BJ (cell line): ENCODE measurements at regions not wholly inside any gene's neighbourhood (a gene's known extent, or its start where the extent isn't known, plus 50 kb on each side); places are given as distances from the start of the nearest gene placed in this dataset.
"Not testable (repeated sequence)": the region's sequence is repeated elsewhere in the genome, so short reads cannot be mapped to it uniquely, and the experiment has no call there.

Experiments
- CTCF ChIA-PET: fragments of 350-600 bp; formaldehyde crosslinking; extraction: SDS; loops from one replicate; lab custom pipeline; 2021; ENCODE audit warnings: antibody characterized with exemption, inconsistent platforms; lab: Yijun Ruan, JAX
- POLR2A ChIA-PET: fragments of 300-600 bp; sonication (Branson Sonifier 250); formaldehyde crosslinking; extraction: SDS; loops from one replicate; lab custom pipeline; 2021; ENCODE audit warnings: antibody characterized with exemption; lab: Charles Lee
- DNase-seq: peaks from one replicate; pipeline ENCODE4 v3.0.0-alpha.2; 2011; ENCODE audit warnings: low read depth
- H3K27me3 ChIP-seq: 2 replicates; pipeline ENCODE4 v1.6.0; 2011; ENCODE audit warnings: low read length; ENCODE audit not compliant: control insufficient read depth, insufficient read depth
- H3K36me3 ChIP-seq: 2 replicates; pipeline ENCODE4 v1.5.1; 2011; ENCODE audit warnings: low read length; ENCODE audit not compliant: control insufficient read depth, insufficient read depth
- H3K4me3 ChIP-seq: 2 replicates; pipeline ENCODE4 v1.5.1; 2011; ENCODE audit warnings: low read depth, mild to moderate bottlenecking, control low read depth, low read length
- TF ChIP-seq, protein P1 (sequence below): IDR thresholded peaks from 2 replicates; pipeline ENCODE4 v1.5.1; 2011; ENCODE audit warnings: low read depth, mild to moderate bottlenecking, control low read depth, inconsistent platforms, low read length, moderate library complexity; ENCODE audit not compliant: insufficient read depth

GRCh38 chr2:239866350-239866749 lies 158.8 kb downstream of the NDUFA10 start:
- DNase-seq: no peak
- H3K4me3 ChIP-seq: no peak overlapping the region

DNA sequence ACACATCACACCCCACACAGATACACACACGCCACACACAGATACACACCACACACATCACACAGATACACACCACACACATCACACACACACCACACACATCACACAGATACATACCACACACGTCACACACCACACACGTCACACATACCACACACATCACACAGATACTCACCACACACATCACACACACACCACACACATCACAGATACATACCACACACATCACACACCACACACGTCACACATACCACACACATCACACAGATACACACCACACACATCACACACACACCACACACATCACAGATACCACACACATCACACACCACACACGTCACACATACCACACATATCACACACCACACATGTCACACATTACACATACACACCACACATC lies 159.3 kb downstream of the NDUFA10 start:
- H3K4me3 ChIP-seq, POLR2A ChIA-PET, DNase-seq, H3K27me3 ChIP-seq, H3K36me3 ChIP-seq, CTCF ChIA-PET: not testable (repeated sequence)

More at GRCh38 chr2:239866350-239866749, 158.8 kb downstream of the NDUFA10 start:
- TF ChIP-seq, protein P1, sequence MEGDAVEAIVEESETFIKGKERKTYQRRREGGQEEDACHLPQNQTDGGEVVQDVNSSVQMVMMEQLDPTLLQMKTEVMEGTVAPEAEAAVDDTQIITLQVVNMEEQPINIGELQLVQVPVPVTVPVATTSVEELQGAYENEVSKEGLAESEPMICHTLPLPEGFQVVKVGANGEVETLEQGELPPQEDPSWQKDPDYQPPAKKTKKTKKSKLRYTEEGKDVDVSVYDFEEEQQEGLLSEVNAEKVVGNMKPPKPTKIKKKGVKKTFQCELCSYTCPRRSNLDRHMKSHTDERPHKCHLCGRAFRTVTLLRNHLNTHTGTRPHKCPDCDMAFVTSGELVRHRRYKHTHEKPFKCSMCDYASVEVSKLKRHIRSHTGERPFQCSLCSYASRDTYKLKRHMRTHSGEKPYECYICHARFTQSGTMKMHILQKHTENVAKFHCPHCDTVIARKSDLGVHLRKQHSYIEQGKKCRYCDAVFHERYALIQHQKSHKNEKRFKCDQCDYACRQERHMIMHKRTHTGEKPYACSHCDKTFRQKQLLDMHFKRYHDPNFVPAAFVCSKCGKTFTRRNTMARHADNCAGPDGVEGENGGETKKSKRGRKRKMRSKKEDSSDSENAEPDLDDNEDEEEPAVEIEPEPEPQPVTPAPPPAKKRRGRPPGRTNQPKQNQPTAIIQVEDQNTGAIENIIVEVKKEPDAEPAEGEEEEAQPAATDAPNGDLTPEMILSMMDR: no peak
- ChIA-PET CTCF (no interaction called here), POLR2A (no interaction called here)
- no peaks in the 10 kb centered on the region for H3K27me3 ChIP-seq
- H3K36me3 ChIP-seq: no peaks in the 10 kb centered on the region

GRCh38 chr2:239865059-239865639 lies 160.0 kb downstream of the NDUFA10 start:
- POLR2A ChIA-PET: no interaction called here
- CTCF ChIA-PET: no interaction called here

DNA sequence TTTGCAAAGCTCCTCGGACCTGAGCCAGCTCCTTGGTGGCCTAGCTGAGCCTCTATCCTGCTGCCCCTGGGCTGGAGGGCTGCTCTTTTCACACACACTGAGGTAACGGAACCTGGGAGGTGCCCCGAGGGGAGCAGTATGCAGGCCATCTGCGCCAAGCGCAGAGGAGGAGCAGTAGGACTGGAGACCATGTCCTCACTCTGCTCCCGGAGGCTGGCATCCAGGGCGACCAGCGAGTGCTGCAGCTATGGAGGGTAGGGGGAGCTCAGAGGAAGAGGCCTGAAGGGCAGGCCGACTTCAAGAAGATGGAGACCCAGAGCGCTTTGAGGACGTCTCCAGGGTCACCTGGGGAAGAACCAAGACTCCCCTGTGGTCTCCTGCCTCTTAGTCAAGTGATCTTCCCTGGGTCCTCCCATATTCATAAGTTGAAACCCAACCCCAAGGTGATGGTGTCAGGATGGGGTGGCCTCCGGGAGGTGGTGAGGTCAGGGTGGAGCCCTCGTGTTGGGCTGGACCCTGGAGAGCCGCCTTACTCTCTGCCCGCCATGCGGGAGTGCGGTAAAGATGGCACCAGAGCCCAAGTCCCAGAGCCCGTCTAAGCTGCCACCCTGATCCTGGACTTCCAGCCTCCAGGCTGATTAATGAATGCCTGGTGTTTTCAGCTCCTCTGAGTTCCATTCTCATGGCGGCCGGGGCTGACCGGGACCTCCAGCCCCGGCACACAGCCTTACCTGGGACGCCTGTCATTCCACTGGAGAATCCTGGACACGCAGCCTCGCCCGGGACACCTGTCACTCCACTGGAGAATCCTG lies 160.7 kb downstream of the NDUFA10 start:
- POLR2A ChIA-PET: no interaction called here
- TF ChIP-seq, protein P1: no peak
- no peaks in the 10 kb centered on the region for H3K27me3 ChIP-seq
- no peak for DNase-seq
- no peaks in the 10 kb centered on the region for H3K36me3 ChIP-seq
- no peak overlapping the region for H3K4me3 ChIP-seq
- CTCF ChIA-PET: no interaction called here

More at GRCh38 chr2:239865059-239865639, 160.0 kb downstream of the NDUFA10 start:
- Histone ChIP-seq H3K4me3 (no peak overlapping the region), H3K27me3 (no peaks in the 10 kb centered on the region), H3K36me3 (no peaks in the 10 kb centered on the region)
- no peak for DNase-seq
- TF ChIP-seq, protein P1: no peak

- Histone ChIP-seq H3K27me3 (no peaks in the 10 kb centered on the region), H3K4me3 (no peak overlapping the region), H3K36me3 (no peaks in the 10 kb centered on the region)
- DNase-seq: no peak
- TF ChIP-seq, protein P1: no peak
- ChIA-PET POLR2A (no interaction called here), CTCF (no interaction called here)
Observed at GRCh38 chr2:239862613-239863012, 162.5 kb downstream of the NDUFA10 start.
